HEK293 (cell line): ENCODE measurements at regions not wholly inside any gene's neighbourhood (a gene's known extent, or its start where the extent isn't known, plus 50 kb on each side); places are given as distances from the start of the nearest gene placed in this dataset.

ENCODE experiments used
- CTCF ChIA-PET: fragments of 350-600 bp; formaldehyde crosslinking; extraction: SDS; loops from one replicate; lab custom pipeline; 2021; ENCODE audit warnings: antibody characterized with exemption; lab: Yijun Ruan, JAX
- POLR2A ChIA-PET: fragments of 300-600 bp; formaldehyde crosslinking; extraction: SDS; loops from one replicate; lab custom pipeline; 2020; ENCODE audit warnings: antibody characterized with exemption, inconsistent platforms; lab: Yijun Ruan, JAX
- H3K27ac ChIP-seq: fragments of 200-500 bp; sonication (Bioruptor generic); 2 replicates; pipeline ENCODE4 v1.5.1; 2014; ENCODE audit warnings: low read depth, low read length, control low read depth, inconsistent platforms; ENCODE audit errors: extremely low read depth
- H3K36me3 ChIP-seq, 2 experiments: fragments of 200-500 bp in 1 of 2; sonication (Bioruptor generic) in 1 of 2; 1 replicate in 1 of 2; 2 replicates in 1 of 2; pipeline ENCODE4 v1.5.1; 2014 to 2017; ENCODE audit warnings: inconsistent platforms in 2 of 2, low read length in 2 of 2; ENCODE audit not compliant: control insufficient read depth in 2 of 2, insufficient read depth in 1 of 2
- H3K4me1 ChIP-seq: fragments of 200-500 bp; sonication (Bioruptor generic); 2 replicates; pipeline ENCODE4 v1.5.1; 2014; ENCODE audit warnings: mild to moderate bottlenecking, low read length, inconsistent platforms; ENCODE audit not compliant: control insufficient read depth, insufficient read depth
- H3K4me3 ChIP-seq: 2 replicates; pipeline ENCODE4 v1.5.1; 2011; ENCODE audit warnings: low read depth, mild to moderate bottlenecking, control low read depth, low read length, moderate library complexity
- H3K9me3 ChIP-seq: fragments of 200-500 bp; sonication (Bioruptor generic); 2 replicates; pipeline ENCODE4 v1.5.1; 2014; ENCODE audit warnings: low read depth, low read length, inconsistent platforms; ENCODE audit not compliant: control insufficient read depth, insufficient read depth
- FEZF1 ChIP-seq: fragments of 450-650 bp; formaldehyde crosslinking; IDR thresholded peaks from 2 replicates; pipeline ENCODE4 v1.5.1; 2016; ENCODE audit warnings: missing biosample characterization, missing genetic modification characterization
- GLI4 ChIP-seq: fragments of 450-650 bp; formaldehyde crosslinking; IDR thresholded peaks from 2 replicates; pipeline ENCODE4 v1.5.1; 2016; ENCODE audit warnings: missing biosample characterization, missing genetic modification characterization
- HOXD13 ChIP-seq: sonication (generic); formaldehyde crosslinking; IDR thresholded peaks from 2 replicates; pipeline ENCODE4 v1.8.0; 2022; ENCODE audit warnings: missing genetic modification reagents, borderline replicate concordance
- SALL2 ChIP-seq: fragments of 450-650 bp; formaldehyde crosslinking; IDR thresholded peaks from 2 replicates; pipeline ENCODE4 v1.5.0; 2017; ENCODE audit warnings: missing biosample characterization, mild to moderate bottlenecking, missing genetic modification characterization, borderline replicate concordance
- SETDB1 ChIP-seq: IDR thresholded peaks from one replicate; pipeline ENCODE4 v1.6.1; 2017; ENCODE audit warnings: mild to moderate bottlenecking, low read length, moderate library complexity, mixed read lengths; ENCODE audit not compliant: insufficient read length
- YY2 ChIP-seq: fragments of 450-650 bp; formaldehyde crosslinking; IDR thresholded peaks from 2 replicates; pipeline ENCODE4 v1.5.1; 2016; ENCODE audit warnings: missing biosample characterization, missing genetic modification characterization
- ZBTB17 ChIP-seq: fragments of 450-650 bp; formaldehyde crosslinking; IDR thresholded peaks from 2 replicates; pipeline ENCODE4 v1.5.1; 2016; ENCODE audit warnings: missing biosample characterization, missing genetic modification characterization
- ZNF114 ChIP-seq: fragments of 450-650 bp; formaldehyde crosslinking; IDR thresholded peaks from 2 replicates; pipeline ENCODE4 v1.5.0; 2017; ENCODE audit warnings: missing biosample characterization, missing genetic modification characterization
- ZNF16 ChIP-seq: fragments of 450-650 bp; formaldehyde crosslinking; IDR thresholded peaks from 2 replicates; pipeline ENCODE4 v1.5.1; 2016; ENCODE audit warnings: low read depth, missing biosample characterization, missing genetic modification characterization
- ZNF23 ChIP-seq: fragments of 450-650 bp; formaldehyde crosslinking; IDR thresholded peaks from 2 replicates; pipeline ENCODE4 v1.5.1; 2016; ENCODE audit warnings: missing biosample characterization, missing genetic modification characterization, borderline replicate concordance
- ZNF548 ChIP-seq: fragments of 450-650 bp; formaldehyde crosslinking; IDR thresholded peaks from 2 replicates; pipeline ENCODE4 v1.5.1; 2016; ENCODE audit warnings: missing biosample characterization, missing genetic modification characterization
- ZNF555 ChIP-seq: fragments of 450-650 bp; formaldehyde crosslinking; conservative IDR thresholded peaks from 2 replicates; pipeline ENCODE4 v1.5.1; 2017; ENCODE audit warnings: missing biosample characterization, mild to moderate bottlenecking, missing genetic modification characterization, inconsistent platforms
- ZNF621 ChIP-seq: fragments of 450-650 bp; formaldehyde crosslinking; IDR thresholded peaks from 2 replicates; pipeline ENCODE4 v1.5.1; 2017; ENCODE audit warnings: missing biosample characterization, missing genetic modification characterization
- ZNF670 ChIP-seq: fragments of 450-650 bp; formaldehyde crosslinking; IDR thresholded peaks from 2 replicates; pipeline ENCODE4 v1.5.1; 2016; ENCODE audit warnings: missing biosample characterization, missing genetic modification characterization, low read depth
- ZNF707 ChIP-seq: fragments of 450-650 bp; formaldehyde crosslinking; IDR thresholded peaks from 2 replicates; pipeline ENCODE4 v1.5.1; 2016; ENCODE audit warnings: missing biosample characterization, missing genetic modification characterization
- TF ChIP-seq, protein P1 (sequence below): fragments of 450-650 bp; formaldehyde crosslinking; IDR thresholded peaks from 2 replicates; pipeline ENCODE4 v1.5.1; 2016; ENCODE audit warnings: missing biosample characterization, missing genetic modification characterization
- TF ChIP-seq, protein P2 (sequence below): fragments of 450-650 bp; formaldehyde crosslinking; optimal IDR thresholded peaks from 2 replicates; pipeline ENCODE3; 2016; ENCODE audit warnings: missing biosample characterization, mild to moderate bottlenecking, missing genetic modification characterization
- TF ChIP-seq, protein P3 (sequence below): fragments of 450-650 bp; formaldehyde crosslinking; IDR thresholded peaks from 2 replicates; pipeline ENCODE4 v1.5.1; 2017; ENCODE audit warnings: missing biosample characterization, mild to moderate bottlenecking, missing genetic modification characterization, moderate library complexity
- TF ChIP-seq, protein P4 (sequence below): fragments of 450-650 bp; formaldehyde crosslinking; conservative IDR thresholded peaks from 2 replicates; pipeline ENCODE4 v1.5.1; 2016; ENCODE audit warnings: low read depth, missing biosample characterization, missing genetic modification characterization
- TF ChIP-seq, protein P5 (sequence below): fragments of 450-650 bp; formaldehyde crosslinking; IDR thresholded peaks from 2 replicates; pipeline ENCODE4 v1.5.1; 2016; ENCODE audit warnings: missing biosample characterization, missing genetic modification characterization
- TF ChIP-seq, protein P6 (sequence below): fragments of 450-650 bp; formaldehyde crosslinking; IDR thresholded peaks from 2 replicates; pipeline ENCODE4 v1.5.1; 2016; ENCODE audit warnings: missing biosample characterization, missing genetic modification characterization

DNA sequence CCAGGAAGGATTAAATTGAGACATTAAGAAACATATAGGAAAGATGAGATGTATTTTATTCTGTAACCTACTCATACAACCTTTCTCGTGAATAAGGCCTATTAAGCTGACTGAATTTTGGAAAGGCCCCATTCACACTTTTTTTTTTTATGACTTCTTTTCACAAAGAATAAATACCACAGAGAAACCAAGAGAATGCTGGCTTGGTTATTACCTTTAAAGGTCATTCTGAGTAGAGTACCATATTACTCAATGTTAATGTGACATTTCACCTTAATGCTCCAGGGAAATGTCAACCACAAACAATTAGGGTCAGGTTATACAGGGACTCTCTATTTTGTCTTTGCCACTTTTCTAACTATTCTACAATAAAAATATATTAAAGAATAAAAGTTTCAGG, 204.9 kb upstream of the PTCHD4 start:
- Histone ChIP-seq H3K36me3 (no peaks in the 10 kb centered on the region), H3K4me1 (no peaks in the 10 kb centered on the region), H3K4me3 (no peak overlapping the region), H3K9me3 (no peaks in the 10 kb centered on the region), H3K27ac (no peak overlapping the region)
- no peak for TF ChIP-seq ZBTB17
- no peak for TF ChIP-seq ZNF16 (tag by site-specific recombination)
- TF ChIP-seq ZNF548 (tag by site-specific recombination): no peak
- no peak for TF ChIP-seq ZNF555
- TF ChIP-seq ZNF114 (tag by site-specific recombination): no peak
- TF ChIP-seq SETDB1: no peak
- TF ChIP-seq GLI4 (tag by site-specific recombination): no peak
- TF ChIP-seq ZNF670 (tag by site-specific recombination): no peak
- no peak for TF ChIP-seq ZNF23
- TF ChIP-seq, protein P1, sequence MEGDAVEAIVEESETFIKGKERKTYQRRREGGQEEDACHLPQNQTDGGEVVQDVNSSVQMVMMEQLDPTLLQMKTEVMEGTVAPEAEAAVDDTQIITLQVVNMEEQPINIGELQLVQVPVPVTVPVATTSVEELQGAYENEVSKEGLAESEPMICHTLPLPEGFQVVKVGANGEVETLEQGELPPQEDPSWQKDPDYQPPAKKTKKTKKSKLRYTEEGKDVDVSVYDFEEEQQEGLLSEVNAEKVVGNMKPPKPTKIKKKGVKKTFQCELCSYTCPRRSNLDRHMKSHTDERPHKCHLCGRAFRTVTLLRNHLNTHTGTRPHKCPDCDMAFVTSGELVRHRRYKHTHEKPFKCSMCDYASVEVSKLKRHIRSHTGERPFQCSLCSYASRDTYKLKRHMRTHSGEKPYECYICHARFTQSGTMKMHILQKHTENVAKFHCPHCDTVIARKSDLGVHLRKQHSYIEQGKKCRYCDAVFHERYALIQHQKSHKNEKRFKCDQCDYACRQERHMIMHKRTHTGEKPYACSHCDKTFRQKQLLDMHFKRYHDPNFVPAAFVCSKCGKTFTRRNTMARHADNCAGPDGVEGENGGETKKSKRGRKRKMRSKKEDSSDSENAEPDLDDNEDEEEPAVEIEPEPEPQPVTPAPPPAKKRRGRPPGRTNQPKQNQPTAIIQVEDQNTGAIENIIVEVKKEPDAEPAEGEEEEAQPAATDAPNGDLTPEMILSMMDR: no peak
- TF ChIP-seq FEZF1 (tag by site-specific recombination): no peak
- TF ChIP-seq, protein P2, sequence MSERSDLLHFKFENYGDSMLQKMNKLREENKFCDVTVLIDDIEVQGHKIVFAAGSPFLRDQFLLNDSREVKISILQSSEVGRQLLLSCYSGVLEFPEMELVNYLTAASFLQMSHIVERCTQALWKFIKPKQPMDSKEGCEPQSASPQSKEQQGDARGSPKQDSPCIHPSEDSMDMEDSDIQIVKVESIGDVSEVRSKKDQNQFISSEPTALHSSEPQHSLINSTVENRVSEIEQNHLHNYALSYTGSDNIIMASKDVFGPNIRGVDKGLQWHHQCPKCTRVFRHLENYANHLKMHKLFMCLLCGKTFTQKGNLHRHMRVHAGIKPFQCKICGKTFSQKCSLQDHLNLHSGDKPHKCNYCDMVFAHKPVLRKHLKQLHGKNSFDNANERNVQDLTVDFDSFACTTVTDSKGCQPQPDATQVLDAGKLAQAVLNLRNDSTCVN (tag by site-specific recombination): no peak
- TF ChIP-seq YY2 (tag by site-specific recombination): no peak
- TF ChIP-seq, protein P3, sequence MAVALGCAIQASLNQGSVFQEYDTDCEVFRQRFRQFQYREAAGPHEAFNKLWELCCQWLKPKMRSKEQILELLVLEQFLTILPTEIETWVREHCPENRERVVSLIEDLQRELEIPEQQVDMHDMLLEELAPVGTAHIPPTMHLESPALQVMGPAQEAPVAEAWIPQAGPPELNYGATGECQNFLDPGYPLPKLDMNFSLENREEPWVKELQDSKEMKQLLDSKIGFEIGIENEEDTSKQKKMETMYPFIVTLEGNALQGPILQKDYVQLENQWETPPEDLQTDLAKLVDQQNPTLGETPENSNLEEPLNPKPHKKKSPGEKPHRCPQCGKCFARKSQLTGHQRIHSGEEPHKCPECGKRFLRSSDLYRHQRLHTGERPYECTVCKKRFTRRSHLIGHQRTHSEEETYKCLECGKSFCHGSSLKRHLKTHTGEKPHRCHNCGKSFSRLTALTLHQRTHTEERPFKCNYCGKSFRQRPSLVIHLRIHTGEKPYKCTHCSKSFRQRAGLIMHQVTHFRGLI (tag by site-specific recombination): no peak
- TF ChIP-seq, protein P4, sequence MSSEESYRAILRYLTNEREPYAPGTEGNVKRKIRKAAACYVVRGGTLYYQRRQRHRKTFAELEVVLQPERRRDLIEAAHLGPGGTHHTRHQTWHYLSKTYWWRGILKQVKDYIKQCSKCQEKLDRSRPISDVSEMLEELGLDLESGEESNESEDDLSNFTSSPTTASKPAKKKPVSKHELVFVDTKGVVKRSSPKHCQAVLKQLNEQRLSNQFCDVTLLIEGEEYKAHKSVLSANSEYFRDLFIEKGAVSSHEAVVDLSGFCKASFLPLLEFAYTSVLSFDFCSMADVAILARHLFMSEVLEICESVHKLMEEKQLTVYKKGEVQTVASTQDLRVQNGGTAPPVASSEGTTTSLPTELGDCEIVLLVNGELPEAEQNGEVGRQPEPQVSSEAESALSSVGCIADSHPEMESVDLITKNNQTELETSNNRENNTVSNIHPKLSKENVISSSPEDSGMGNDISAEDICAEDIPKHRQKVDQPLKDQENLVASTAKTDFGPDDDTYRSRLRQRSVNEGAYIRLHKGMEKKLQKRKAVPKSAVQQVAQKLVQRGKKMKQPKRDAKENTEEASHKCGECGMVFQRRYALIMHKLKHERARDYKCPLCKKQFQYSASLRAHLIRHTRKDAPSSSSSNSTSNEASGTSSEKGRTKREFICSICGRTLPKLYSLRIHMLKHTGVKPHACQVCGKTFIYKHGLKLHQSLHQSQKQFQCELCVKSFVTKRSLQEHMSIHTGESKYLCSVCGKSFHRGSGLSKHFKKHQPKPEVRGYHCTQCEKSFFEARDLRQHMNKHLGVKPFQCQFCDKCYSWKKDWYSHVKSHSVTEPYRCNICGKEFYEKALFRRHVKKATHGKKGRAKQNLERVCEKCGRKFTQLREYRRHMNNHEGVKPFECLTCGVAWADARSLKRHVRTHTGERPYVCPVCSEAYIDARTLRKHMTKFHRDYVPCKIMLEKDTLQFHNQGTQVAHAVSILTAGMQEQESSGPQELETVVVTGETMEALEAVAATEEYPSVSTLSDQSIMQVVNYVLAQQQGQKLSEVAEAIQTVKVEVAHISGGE: no peak
- TF ChIP-seq SALL2 (tag by site-specific recombination): no peak
- CTCF ChIA-PET: interaction anchor here (0.6 kb wide), 1 partner anchor 521 kb away, joined by 6 read pairs; no protein-coding TSS in a partner anchor
- POLR2A ChIA-PET: no interaction called here

DNA sequence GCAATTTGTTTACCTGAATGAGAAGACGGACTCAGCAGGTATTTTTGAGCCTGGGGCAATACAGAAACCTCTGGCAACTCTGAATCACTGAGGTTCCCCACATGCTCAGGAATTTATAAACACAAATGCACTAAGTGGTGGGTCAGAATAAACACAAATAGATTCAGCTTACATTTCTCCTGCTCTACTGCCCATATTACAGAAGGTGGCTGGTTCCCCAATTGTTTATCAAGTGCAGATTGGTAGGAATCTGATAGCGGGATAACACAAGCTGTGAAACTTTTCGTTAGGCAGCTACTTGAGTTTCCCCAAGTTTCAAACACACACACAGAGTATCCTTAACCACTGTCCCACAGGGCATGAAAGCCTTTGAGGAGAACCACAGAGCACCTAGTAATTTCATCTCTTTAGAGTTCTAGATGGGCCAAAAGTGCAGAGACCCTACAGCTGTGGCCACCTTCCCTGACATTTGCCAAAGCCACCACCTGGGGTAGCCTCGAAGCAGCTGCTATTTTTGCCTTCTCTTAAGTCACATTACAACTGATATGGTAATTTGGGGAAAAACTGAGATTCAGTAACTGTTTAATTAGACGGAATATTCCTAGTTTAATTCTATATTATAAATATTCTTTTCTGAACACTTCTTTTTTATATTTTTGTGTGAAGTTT, 204.2 kb upstream of the PTCHD4 start:
- Histone ChIP-seq H3K36me3 (no peaks in the 10 kb centered on the region), H3K4me1 (no peaks in the 10 kb centered on the region), H3K27ac (no peak overlapping the region), H3K9me3 (no peaks in the 10 kb centered on the region), H3K4me3 (no peak overlapping the region)
- ChIA-PET POLR2A (no interaction called here), CTCF (interaction anchor here (0.6 kb wide), 1 partner anchor 521 kb away, joined by 6 read pairs; no protein-coding TSS in a partner anchor)
- TF ChIP-seq ZNF548 (tag by site-specific recombination): no peak
- TF ChIP-seq, protein P5, sequence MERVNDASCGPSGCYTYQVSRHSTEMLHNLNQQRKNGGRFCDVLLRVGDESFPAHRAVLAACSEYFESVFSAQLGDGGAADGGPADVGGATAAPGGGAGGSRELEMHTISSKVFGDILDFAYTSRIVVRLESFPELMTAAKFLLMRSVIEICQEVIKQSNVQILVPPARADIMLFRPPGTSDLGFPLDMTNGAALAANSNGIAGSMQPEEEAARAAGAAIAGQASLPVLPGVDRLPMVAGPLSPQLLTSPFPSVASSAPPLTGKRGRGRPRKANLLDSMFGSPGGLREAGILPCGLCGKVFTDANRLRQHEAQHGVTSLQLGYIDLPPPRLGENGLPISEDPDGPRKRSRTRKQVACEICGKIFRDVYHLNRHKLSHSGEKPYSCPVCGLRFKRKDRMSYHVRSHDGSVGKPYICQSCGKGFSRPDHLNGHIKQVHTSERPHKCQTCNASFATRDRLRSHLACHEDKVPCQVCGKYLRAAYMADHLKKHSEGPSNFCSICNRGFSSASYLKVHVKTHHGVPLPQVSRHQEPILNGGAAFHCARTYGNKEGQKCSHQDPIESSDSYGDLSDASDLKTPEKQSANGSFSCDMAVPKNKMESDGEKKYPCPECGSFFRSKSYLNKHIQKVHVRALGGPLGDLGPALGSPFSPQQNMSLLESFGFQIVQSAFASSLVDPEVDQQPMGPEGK (tag by site-specific recombination): no peak
- TF ChIP-seq HOXD13 (CRISPR knock-in tag): no peak
- no peak for TF ChIP-seq ZNF707 (tag by site-specific recombination)
- TF ChIP-seq ZNF621 (tag by site-specific recombination): no peak
- TF ChIP-seq, protein P6, sequence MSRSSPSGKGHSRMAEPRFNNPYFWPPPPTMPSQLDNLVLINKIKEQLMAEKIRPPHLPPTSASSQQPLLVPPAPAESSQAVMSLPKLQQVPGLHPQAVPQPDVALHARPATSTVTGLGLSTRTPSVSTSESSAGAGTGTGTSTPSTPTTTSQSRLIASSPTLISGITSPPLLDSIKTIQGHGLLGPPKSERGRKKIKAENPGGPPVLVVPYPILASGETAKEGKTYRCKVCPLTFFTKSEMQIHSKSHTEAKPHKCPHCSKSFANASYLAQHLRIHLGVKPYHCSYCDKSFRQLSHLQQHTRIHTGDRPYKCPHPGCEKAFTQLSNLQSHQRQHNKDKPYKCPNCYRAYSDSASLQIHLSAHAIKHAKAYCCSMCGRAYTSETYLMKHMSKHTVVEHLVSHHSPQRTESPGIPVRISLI: no peak
